IPS-18c (cell line): ENCODE measurements at regions not wholly inside any gene's neighbourhood (a gene's known extent, or its start where the extent isn't known, plus 50 kb on each side); places are given as distances from the start of the nearest gene placed in this dataset.

Experiments
- H3K4me3 ChIP-seq: 2 replicates; pipeline ENCODE4 v1.7.0; 2013; ENCODE audit warnings: low read depth, mild to moderate bottlenecking, low read length, moderate library complexity; ENCODE audit not compliant: insufficient read depth
- H3K9me3 ChIP-seq: one replicate; pipeline ENCODE4 v1.6.1; 2013; ENCODE audit warnings: mild to moderate bottlenecking, low read length, moderate library complexity; ENCODE audit not compliant: control insufficient read depth, insufficient read depth

- H3K9me3 ChIP-seq = no peaks in the 10 kb centered on the region
Measured at GRCh38 chr21:18951271-18952038, 547.9 kb upstream of the TMPRSS15 start.

GRCh38 chr21:18954441-18954844, 550.9 kb upstream of the TMPRSS15 start:
- Histone ChIP-seq H3K4me3 (no peak overlapping the region), H3K9me3 (no peaks in the 10 kb centered on the region)

More at GRCh38 chr21:18951271-18952038, 547.9 kb upstream of the TMPRSS15 start:
- H3K4me3 ChIP-seq = no peak overlapping the region

- no peaks in the 10 kb centered on the region for H3K9me3 ChIP-seq
- no peak overlapping the region for H3K4me3 ChIP-seq
Measured at GRCh38 chr21:18959817-18960216, 556.2 kb upstream of the TMPRSS15 start.

- Histone ChIP-seq H3K9me3 (no peaks in the 10 kb centered on the region), H3K4me3 (no peak overlapping the region)
Measured at GRCh38 chr21:18960306-18960705, 556.7 kb upstream of the TMPRSS15 start.

- H3K4me3 ChIP-seq = no peak overlapping the region
Measured at GRCh38 chr21:18970416-18970815, 566.8 kb upstream of the TMPRSS15 start.

GRCh38 chr21:18970941-18971340, 567.4 kb upstream of the TMPRSS15 start:
- no peaks in the 10 kb centered on the region for H3K9me3 ChIP-seq
- no peak overlapping the region for H3K4me3 ChIP-seq

More at GRCh38 chr21:18970416-18970815, 566.8 kb upstream of the TMPRSS15 start:
- H3K9me3 ChIP-seq = no peaks in the 10 kb centered on the region

GRCh38 chr21:18985584-18985983, 582.0 kb upstream of the TMPRSS15 start:
- no peaks in the 10 kb centered on the region for H3K9me3 ChIP-seq
- H3K4me3 ChIP-seq = no peak overlapping the region

- H3K9me3 ChIP-seq = no peaks in the 10 kb centered on the region
- no peak overlapping the region for H3K4me3 ChIP-seq
Measured at GRCh38 chr21:18986197-18986596, 582.6 kb upstream of the TMPRSS15 start.

- Histone ChIP-seq H3K9me3 (no peaks in the 10 kb centered on the region), H3K4me3 (no peak overlapping the region)
Measured at GRCh38 chr21:18987520-18988026, 584.0 kb upstream of the TMPRSS15 start.

- H3K4me3 ChIP-seq = no peak overlapping the region
- H3K9me3 ChIP-seq = no peaks in the 10 kb centered on the region
Measured at GRCh38 chr21:18989953-18990495, 586.4 kb upstream of the TMPRSS15 start.

- H3K4me3 ChIP-seq = no peak overlapping the region
- no peaks in the 10 kb centered on the region for H3K9me3 ChIP-seq
Measured at GRCh38 chr21:18991846-18992245, 588.3 kb upstream of the TMPRSS15 start.

GRCh38 chr21:19010251-19010650, 606.7 kb upstream of the TMPRSS15 start:
- H3K9me3 ChIP-seq = no peaks in the 10 kb centered on the region
- no peak overlapping the region for H3K4me3 ChIP-seq

GRCh38 chr21:19010996-19011395, 607.4 kb upstream of the TMPRSS15 start:
- H3K9me3 ChIP-seq = no peaks in the 10 kb centered on the region
- H3K4me3 ChIP-seq = no peak overlapping the region

GRCh38 chr21:19011451-19011850, 607.9 kb upstream of the TMPRSS15 start:
- Histone ChIP-seq H3K9me3 (no peaks in the 10 kb centered on the region), H3K4me3 (no peak overlapping the region)

- no peaks in the 10 kb centered on the region for H3K9me3 ChIP-seq
- no peak overlapping the region for H3K4me3 ChIP-seq
Measured at GRCh38 chr21:19013916-19014315, 610.3 kb upstream of the TMPRSS15 start.

GRCh38 chr21:19018529-19018928, 614.9 kb upstream of the TMPRSS15 start:
- no peaks in the 10 kb centered on the region for H3K9me3 ChIP-seq

GRCh38 chr21:19022978-19023377, 619.4 kb upstream of the TMPRSS15 start:
- no peaks in the 10 kb centered on the region for H3K9me3 ChIP-seq
- no peak overlapping the region for H3K4me3 ChIP-seq

More at GRCh38 chr21:19018529-19018928, 614.9 kb upstream of the TMPRSS15 start:
- H3K4me3 ChIP-seq = no peak overlapping the region

- no peak overlapping the region for H3K4me3 ChIP-seq
- H3K9me3 ChIP-seq = no peaks in the 10 kb centered on the region
Measured at GRCh38 chr21:19026911-19027310, 623.3 kb upstream of the TMPRSS15 start.
